ENCODE measurements at regions not wholly inside any gene's neighbourhood (a gene's known extent, or its start where the extent isn't known, plus 50 kb on each side); places are given as distances from the start of the nearest gene placed in this dataset.

- Histone ChIP-seq H3K9me3 (ENCODE audit: low read depth, low read length, poor library complexity, severe bottlenecking) (no peaks in the 10 kb centered on the region), H3K36me3 (ENCODE audit: insufficient read depth, low read length, poor library complexity, severe bottlenecking) (no peaks in the 10 kb centered on the region), H3K4me1 (ENCODE audit: insufficient read depth, low read length, poor library complexity, severe bottlenecking) (no peaks in the 10 kb centered on the region), H3K27me3 (replicated peaks; ENCODE audit: insufficient read depth, low read depth, low read length, poor library complexity) (no peaks in the 10 kb centered on the region), H3K27ac (ENCODE audit: low read depth, low read length, poor library complexity, severe bottlenecking) (no peak overlapping the region), H3K4me3 (ENCODE audit: low read depth, low read length, poor library complexity, severe bottlenecking) (no peak overlapping the region)
- intact Hi-C loops (cut with micrococcal nuclease; ENCODE audit: unreplicated experiment), result loop anchor here (10.0 kb wide), 1 partner anchor 399 kb away; no protein-coding TSS in a partner anchor
- ChIA-PET POLR2A (ENCODE audit: low non-redundant PET) (no interaction called here), CTCF (no interaction called here)
- no peak for TF ChIP-seq EZH2 (IDR thresholded peaks at IDR 0.05; ENCODE audit: borderline replicate concordance, low read depth, low read length, poor library complexity, severe bottlenecking)
- TF ChIP-seq CTCF (conservative IDR thresholded peaks at IDR 0.05; ENCODE audit: low read depth, low read length), result peak; percentile 54
- DNase-seq (ENCODE audit: low spot score), result peak; percentile 54
- no TSS peak for BruUV-seq (replicated peaks)
These were observed 281.9 kb downstream of the RAP2B start for GRCh38 chr3:153443961-153444360.

DNA sequence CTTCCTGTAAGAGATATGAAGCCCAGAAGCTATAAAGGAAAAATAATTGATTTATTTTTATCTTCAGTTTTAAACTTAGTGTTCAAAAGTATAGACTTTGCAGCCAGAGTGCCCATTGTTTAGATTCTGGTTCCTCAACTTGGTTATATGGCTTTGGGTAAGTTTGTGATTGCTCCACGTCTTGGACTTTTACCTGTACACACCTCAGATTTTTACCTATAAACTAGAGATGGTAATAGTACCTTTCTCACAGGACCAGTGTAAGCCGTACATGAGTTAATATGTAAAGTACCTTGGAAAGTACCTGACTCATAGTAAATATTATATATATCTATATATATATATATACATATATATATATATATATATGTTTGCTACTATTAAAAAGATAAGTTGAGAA is 283.8 kb downstream of the RAP2B start:
- H3K4me1 ChIP-seq (ENCODE audit: insufficient read depth, low read length, poor library complexity, severe bottlenecking), result no peaks in the 10 kb centered on the region
- DNase-seq (ENCODE audit: low spot score), result no peak
- H3K36me3 ChIP-seq (ENCODE audit: insufficient read depth, low read length, poor library complexity, severe bottlenecking), result no peaks in the 10 kb centered on the region
- no peak for TF ChIP-seq CTCF (conservative IDR thresholded peaks at IDR 0.05; ENCODE audit: low read depth, low read length)
- TF ChIP-seq EZH2 (IDR thresholded peaks at IDR 0.05; ENCODE audit: borderline replicate concordance, low read depth, low read length, poor library complexity, severe bottlenecking), result no peak
- BruUV-seq (replicated peaks), result no TSS peak
- H3K27ac ChIP-seq (ENCODE audit: low read depth, low read length, poor library complexity, severe bottlenecking), result no peak overlapping the region
- no peaks in the 10 kb centered on the region for H3K9me3 ChIP-seq (ENCODE audit: low read depth, low read length, poor library complexity, severe bottlenecking)
- CTCF ChIA-PET, result no interaction called here
- intact Hi-C loops (cut with micrococcal nuclease; ENCODE audit: unreplicated experiment), result loop anchor here (10.0 kb wide), 1 partner anchor 401 kb away; no protein-coding TSS in a partner anchor
- POLR2A ChIA-PET (ENCODE audit: low non-redundant PET), result no interaction called here
- H3K4me3 ChIP-seq (ENCODE audit: low read depth, low read length, poor library complexity, severe bottlenecking), result no peak overlapping the region
- H3K27me3 ChIP-seq (replicated peaks; ENCODE audit: insufficient read depth, low read depth, low read length, poor library complexity), result no peaks in the 10 kb centered on the region

- TF ChIP-seq CTCF (conservative IDR thresholded peaks at IDR 0.05; ENCODE audit: low read depth, low read length) (no peak), EZH2 (IDR thresholded peaks at IDR 0.05; ENCODE audit: borderline replicate concordance, low read depth, low read length, poor library complexity, severe bottlenecking) (no peak)
- H3K27me3 ChIP-seq (replicated peaks; ENCODE audit: insufficient read depth, low read depth, low read length, poor library complexity), result no peaks in the 10 kb centered on the region
- no peaks in the 10 kb centered on the region for H3K36me3 ChIP-seq (ENCODE audit: insufficient read depth, low read length, poor library complexity, severe bottlenecking)
- POLR2A ChIA-PET (ENCODE audit: low non-redundant PET), result no interaction called here
- no peak for DNase-seq (ENCODE audit: low spot score)
- intact Hi-C loops (cut with micrococcal nuclease; ENCODE audit: unreplicated experiment), result loop anchor here (10.0 kb wide), 1 partner anchor 403 kb away; no protein-coding TSS in a partner anchor
- H3K27ac ChIP-seq (ENCODE audit: low read depth, low read length, poor library complexity, severe bottlenecking), result no peak overlapping the region
- no peak overlapping the region for H3K4me3 ChIP-seq (ENCODE audit: low read depth, low read length, poor library complexity, severe bottlenecking)
- H3K9me3 ChIP-seq (ENCODE audit: low read depth, low read length, poor library complexity, severe bottlenecking), result no peaks in the 10 kb centered on the region
- BruUV-seq (replicated peaks), result no TSS peak
- CTCF ChIA-PET, result no interaction called here
- H3K4me1 ChIP-seq (ENCODE audit: insufficient read depth, low read length, poor library complexity, severe bottlenecking), result no peaks in the 10 kb centered on the region
These were observed 286.3 kb downstream of the RAP2B start for GRCh38 chr3:153448151-153448829.
